OCI-LY3 (cell line): ENCODE measurements at regions not wholly inside any gene's neighbourhood (a gene's known extent, or its start where the extent isn't known, plus 50 kb on each side); places are given as distances from the start of the nearest gene placed in this dataset.

ENCODE experiments used
- EZH2phosphoT487 ChIP-seq: fragments of 200-600 bp; shearing (Covaris generic); IDR thresholded peaks from 2 replicates; pipeline ENCODE4 v1.6.1; 2018; ENCODE audit warnings: antibody characterized with exemption, mixed run types, low read depth
- TF ChIP-seq, protein P1 (sequence below): fragments of 200-600, 300-600 bp; sonication (generic); IDR thresholded peaks from 2 replicates; pipeline ENCODE4 v1.5.1; 2014; ENCODE audit warnings: antibody characterized with exemption, low read length, low read depth

DNA sequence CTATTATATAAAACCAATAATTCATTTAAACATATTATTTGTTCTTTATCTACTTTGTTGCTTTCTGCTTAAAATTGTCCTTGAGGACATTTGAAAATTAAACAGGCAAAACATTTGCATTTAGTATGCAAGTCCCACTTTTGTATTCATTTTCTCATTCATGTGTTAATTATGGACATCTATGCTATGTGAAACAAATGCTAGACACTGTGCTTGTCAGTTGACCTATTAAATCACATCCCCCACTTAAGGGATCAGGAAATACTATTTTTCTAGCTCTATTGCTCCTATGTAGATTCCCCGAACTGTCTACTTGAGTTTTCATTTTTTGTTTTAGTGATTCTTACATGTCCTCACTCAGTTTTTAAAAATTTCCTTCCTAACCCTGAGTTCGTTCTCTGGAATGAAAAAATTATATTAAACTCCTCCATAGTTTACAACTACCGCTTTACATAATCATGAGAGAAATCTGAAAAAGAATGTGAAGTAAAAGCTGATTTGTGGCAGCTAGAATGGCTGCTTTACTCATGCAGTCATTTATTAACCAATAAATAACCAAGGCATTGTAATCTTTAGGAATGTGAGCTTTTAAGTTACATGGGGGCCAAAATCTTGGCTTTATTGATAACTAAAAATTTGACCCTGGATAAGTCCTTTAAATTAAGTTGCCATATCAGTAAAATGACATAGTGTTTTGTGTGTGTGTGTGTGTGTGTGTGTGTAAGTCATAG is 188.5 kb downstream of the LIG4 start:
- TF ChIP-seq, protein P1, sequence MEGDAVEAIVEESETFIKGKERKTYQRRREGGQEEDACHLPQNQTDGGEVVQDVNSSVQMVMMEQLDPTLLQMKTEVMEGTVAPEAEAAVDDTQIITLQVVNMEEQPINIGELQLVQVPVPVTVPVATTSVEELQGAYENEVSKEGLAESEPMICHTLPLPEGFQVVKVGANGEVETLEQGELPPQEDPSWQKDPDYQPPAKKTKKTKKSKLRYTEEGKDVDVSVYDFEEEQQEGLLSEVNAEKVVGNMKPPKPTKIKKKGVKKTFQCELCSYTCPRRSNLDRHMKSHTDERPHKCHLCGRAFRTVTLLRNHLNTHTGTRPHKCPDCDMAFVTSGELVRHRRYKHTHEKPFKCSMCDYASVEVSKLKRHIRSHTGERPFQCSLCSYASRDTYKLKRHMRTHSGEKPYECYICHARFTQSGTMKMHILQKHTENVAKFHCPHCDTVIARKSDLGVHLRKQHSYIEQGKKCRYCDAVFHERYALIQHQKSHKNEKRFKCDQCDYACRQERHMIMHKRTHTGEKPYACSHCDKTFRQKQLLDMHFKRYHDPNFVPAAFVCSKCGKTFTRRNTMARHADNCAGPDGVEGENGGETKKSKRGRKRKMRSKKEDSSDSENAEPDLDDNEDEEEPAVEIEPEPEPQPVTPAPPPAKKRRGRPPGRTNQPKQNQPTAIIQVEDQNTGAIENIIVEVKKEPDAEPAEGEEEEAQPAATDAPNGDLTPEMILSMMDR: no peak
- no peak for TF ChIP-seq EZH2phosphoT487
